Activated T-helper 17 cell treated with anti-CD3 and anti-CD28 coated beads, Interleukin-2, amount 50 U/mL, for 72 hours (primary cell): ENCODE measurements at regions not wholly inside any gene's neighbourhood (a gene's known extent, or its start where the extent isn't known, plus 50 kb on each side); places are given as distances from the start of the nearest gene placed in this dataset.

Experiments
- ATAC-seq: fragments of 150-1000 bp; cut with Tn5 transposase; replicated peaks from 2 replicates; pipeline ENCODE4 v1.10.0; 2021; ENCODE audit warnings: mild to moderate bottlenecking, moderate library complexity
- H3K27ac Mint-ChIP-seq: one replicate; pipeline ENCODE4 v1.8.0; 2022; ENCODE audit warnings: mixed read lengths
- H3K27me3 Mint-ChIP-seq: one replicate; pipeline ENCODE4 v1.8.0; 2022; ENCODE audit warnings: mixed read lengths
- H3K36me3 Mint-ChIP-seq: one replicate; pipeline ENCODE4 v1.8.0; 2022; ENCODE audit warnings: low read depth, mild to moderate bottlenecking, mixed read lengths
- H3K4me1 Mint-ChIP-seq: one replicate; pipeline ENCODE4 v1.8.0; 2022; ENCODE audit warnings: mixed read lengths
- H3K4me3 Mint-ChIP-seq: one replicate; pipeline ENCODE4 v1.8.0; 2022; ENCODE audit warnings: mild to moderate bottlenecking, mixed read lengths
- H3K9me3 Mint-ChIP-seq: one replicate; pipeline ENCODE4 v1.8.0; 2022; ENCODE audit warnings: mixed read lengths

- no peaks in the 10 kb centered on the region for H3K36me3 Mint-ChIP-seq
- H3K27ac Mint-ChIP-seq, result no peak overlapping the region
- no peak for ATAC-seq
- H3K4me3 Mint-ChIP-seq, result no peak overlapping the region
- H3K27me3 Mint-ChIP-seq, result peaks cover 30% of the 10 kb centered on the region
- H3K9me3 Mint-ChIP-seq, result no peaks in the 10 kb centered on the region
- no peaks in the 10 kb centered on the region for H3K4me1 Mint-ChIP-seq
Measured at GRCh38 chr11:120061036-120061760, 76.7 kb downstream of the TRIM29 start.

DNA sequence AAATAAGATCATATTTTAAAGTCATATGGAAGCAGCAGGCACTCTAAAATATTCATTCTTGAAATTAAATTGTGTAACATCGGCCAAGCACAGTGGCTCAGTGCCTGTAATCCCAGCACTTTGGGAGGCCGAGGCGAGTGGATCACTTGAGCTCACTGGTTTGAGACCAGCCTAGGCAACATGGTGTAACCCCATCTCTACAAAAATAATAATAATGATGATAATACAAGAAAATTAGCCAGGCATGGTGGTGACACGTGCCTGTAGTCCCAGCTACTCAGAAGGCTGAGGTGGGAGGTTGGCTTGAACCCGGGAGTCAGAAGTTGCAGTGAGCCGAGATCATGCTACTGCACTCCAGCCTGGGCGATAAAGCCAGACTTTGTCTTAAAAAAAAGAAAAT, 77.4 kb downstream of the TRIM29 start:
- ATAC-seq, result no peak
- no peaks in the 10 kb centered on the region for H3K4me1 Mint-ChIP-seq
- no peak overlapping the region for H3K4me3 Mint-ChIP-seq
- peaks cover 32% of the 10 kb centered on the region for H3K27me3 Mint-ChIP-seq
- no peak overlapping the region for H3K27ac Mint-ChIP-seq
- no peaks in the 10 kb centered on the region for H3K36me3 Mint-ChIP-seq
- H3K9me3 Mint-ChIP-seq, result peaks cover under 1% of the 10 kb centered on the region

DNA sequence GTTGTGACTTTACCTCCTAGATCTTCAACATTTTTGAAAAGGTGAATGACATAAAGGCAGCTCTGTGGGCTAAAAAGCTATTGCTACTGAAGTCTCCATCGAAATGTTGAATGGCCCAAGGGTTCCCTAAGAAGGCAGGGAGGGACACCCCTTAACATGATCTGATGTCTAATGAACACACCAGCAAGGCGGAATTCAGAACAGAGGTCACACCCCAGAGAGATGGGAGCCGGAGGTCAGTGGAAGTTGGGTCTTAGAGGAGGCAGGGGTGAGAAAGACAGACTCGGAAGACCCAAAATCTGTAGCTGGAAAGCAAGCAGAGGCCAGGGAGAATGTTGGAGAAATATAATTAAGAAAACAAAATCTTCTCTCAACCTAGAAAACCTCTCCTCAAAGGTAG, 79.0 kb downstream of the TRIM29 start:
- Mint-ChIP-seq H3K4me3 (no peak overlapping the region), H3K4me1 (no peaks in the 10 kb centered on the region), H3K36me3 (no peaks in the 10 kb centered on the region), H3K27ac (no peak overlapping the region), H3K27me3 (peaks cover 32% of the 10 kb centered on the region), H3K9me3 (peaks cover 4% of the 10 kb centered on the region)
- ATAC-seq, result no peak

GRCh38 chr11:120057595-120058581, 80.0 kb downstream of the TRIM29 start:
- no peak for ATAC-seq
- Mint-ChIP-seq H3K4me3 (no peak overlapping the region), H3K4me1 (no peaks in the 10 kb centered on the region), H3K36me3 (no peaks in the 10 kb centered on the region), H3K9me3 (peaks cover 4% of the 10 kb centered on the region), H3K27ac (no peak overlapping the region), H3K27me3 (peaks cover 38% of the 10 kb centered on the region)

GRCh38 chr11:120057028-120057330, 80.9 kb downstream of the TRIM29 start:
- Mint-ChIP-seq H3K9me3 (peaks cover 4% of the 10 kb centered on the region), H3K4me3 (no peak overlapping the region), H3K4me1 (no peaks in the 10 kb centered on the region), H3K27ac (no peak overlapping the region), H3K36me3 (no peaks in the 10 kb centered on the region), H3K27me3 (peaks cover 40% of the 10 kb centered on the region)
- ATAC-seq, result no peak

DNA sequence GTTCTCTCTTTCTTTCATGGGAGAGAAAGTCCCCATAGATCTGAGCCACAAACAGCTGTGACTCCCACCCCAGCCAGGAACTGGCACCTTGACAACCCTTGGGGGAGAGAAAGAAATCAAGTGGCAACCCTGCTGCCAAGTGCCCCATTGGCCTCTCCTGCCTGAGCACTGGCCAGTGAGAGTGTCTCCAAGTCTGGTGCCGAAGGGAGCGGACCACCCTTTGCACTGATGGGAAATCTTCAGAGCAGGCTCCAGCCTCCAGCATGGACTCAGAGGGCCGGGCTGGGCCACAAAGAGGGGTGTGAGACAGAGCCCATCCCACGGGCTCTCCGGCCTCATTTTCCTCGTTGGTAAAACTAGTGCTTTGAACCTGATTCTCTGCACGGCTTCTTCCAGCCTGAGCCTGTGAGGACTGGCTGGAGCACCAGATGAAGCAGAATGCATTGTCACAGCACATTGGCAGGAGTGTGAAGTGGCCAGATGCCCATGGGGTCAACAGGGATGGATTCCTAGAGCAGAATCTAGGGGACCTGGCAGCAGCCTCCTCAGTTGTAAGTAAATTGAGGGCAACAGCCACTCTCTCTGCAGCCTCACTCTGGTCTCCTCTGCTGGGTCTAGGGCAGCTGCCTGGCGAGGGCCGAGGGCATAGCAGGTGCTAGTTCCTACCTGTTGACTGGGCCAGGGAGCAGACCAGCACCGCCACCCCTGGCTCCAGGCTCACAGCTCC, 81.4 kb downstream of the TRIM29 start:
- Mint-ChIP-seq H3K36me3 (no peaks in the 10 kb centered on the region), H3K27ac (no peak overlapping the region), H3K27me3 (peaks cover 40% of the 10 kb centered on the region), H3K4me3 (no peak overlapping the region), H3K4me1 (no peaks in the 10 kb centered on the region), H3K9me3 (peaks cover 4% of the 10 kb centered on the region)
- ATAC-seq, result no peak

DNA sequence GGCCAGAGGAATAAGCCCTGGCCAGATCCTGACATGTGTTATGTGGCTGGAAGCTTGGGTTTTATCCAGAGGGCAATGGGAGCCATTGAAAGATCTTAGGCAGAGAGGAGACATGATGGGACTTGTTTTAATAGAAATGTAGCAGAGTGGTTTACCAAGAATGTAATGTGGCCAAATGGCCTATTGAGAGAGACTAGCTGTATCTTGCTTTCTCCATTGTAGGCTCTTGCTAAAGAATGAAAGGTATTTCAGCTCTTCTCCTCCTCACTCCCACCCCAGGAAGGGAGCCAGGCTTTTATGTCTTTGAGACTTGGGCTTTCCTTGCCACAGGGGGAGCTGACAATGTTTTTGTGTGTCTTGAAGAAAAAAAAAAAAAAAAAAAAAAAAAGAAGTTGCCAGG, 82.3 kb downstream of the TRIM29 start:
- H3K4me1 Mint-ChIP-seq, result no peaks in the 10 kb centered on the region
- no peaks in the 10 kb centered on the region for H3K36me3 Mint-ChIP-seq
- H3K27me3 Mint-ChIP-seq, result peaks cover 38% of the 10 kb centered on the region
- H3K27ac Mint-ChIP-seq, result no peak overlapping the region
- H3K4me3 Mint-ChIP-seq, result no peak overlapping the region
- ATAC-seq, result no peak
- peaks cover 4% of the 10 kb centered on the region for H3K9me3 Mint-ChIP-seq

DNA sequence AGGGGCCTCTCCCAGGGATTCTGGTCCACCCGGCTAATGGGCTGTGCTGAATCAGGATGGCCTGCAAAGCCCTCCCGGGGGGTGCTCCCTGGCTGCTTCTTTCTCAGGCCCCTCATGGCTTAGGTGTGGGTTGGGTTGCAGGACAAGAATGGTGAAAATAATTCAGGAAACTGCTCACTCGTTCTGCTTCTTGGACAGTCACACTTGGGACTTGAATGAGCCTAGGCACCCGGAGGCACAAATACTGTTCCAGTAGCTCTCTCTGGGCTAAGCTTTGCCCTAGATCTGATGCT, 83.2 kb downstream of the TRIM29 start:
- Mint-ChIP-seq H3K36me3 (no peaks in the 10 kb centered on the region), H3K4me1 (no peaks in the 10 kb centered on the region), H3K27me3 (peaks cover 38% of the 10 kb centered on the region), H3K4me3 (no peak overlapping the region), H3K9me3 (peaks cover 4% of the 10 kb centered on the region), H3K27ac (no peak overlapping the region)
- no peak for ATAC-seq

GRCh38 chr11:120054016-120054752, 83.7 kb downstream of the TRIM29 start:
- peaks cover 36% of the 10 kb centered on the region for H3K27me3 Mint-ChIP-seq
- H3K9me3 Mint-ChIP-seq, result peaks cover 4% of the 10 kb centered on the region
- H3K4me1 Mint-ChIP-seq, result no peaks in the 10 kb centered on the region
- H3K4me3 Mint-ChIP-seq, result no peak overlapping the region
- no peaks in the 10 kb centered on the region for H3K36me3 Mint-ChIP-seq
- no peak for ATAC-seq
- H3K27ac Mint-ChIP-seq, result no peak overlapping the region

DNA sequence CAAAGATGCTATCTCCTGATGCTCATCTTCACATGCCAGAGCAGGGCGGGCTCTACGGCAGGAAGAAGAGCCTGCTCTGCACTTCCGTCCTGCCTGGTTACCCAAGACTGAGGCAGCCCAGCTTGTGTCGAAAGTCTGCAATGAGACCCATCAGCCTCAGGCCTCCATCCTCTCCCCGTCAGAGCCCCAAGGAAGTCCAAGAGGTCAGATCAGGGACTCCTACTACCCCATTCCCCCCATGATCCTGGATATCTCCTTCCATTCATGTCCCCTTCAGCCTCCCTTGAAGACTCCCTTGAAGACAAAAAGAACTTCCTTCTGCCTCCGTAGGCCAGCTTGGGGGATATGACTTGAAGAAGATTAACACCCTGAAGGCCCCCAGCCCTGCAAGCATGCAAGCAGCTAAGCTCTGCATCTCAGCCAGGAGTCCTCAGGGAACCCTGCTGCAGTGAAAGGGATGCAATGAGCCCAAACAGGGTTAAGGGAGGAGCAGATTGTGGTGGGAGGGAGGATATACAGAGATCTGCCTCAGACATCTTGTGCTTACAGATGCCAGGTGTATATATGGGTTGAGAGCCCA, 85.6 kb downstream of the TRIM29 start:
- no peak for ATAC-seq
- peaks cover 9% of the 10 kb centered on the region for H3K9me3 Mint-ChIP-seq
- H3K27me3 Mint-ChIP-seq, result peaks cover 26% of the 10 kb centered on the region
- no peaks in the 10 kb centered on the region for H3K4me1 Mint-ChIP-seq
- H3K36me3 Mint-ChIP-seq, result no peaks in the 10 kb centered on the region
- H3K4me3 Mint-ChIP-seq, result no peak overlapping the region
- no peak overlapping the region for H3K27ac Mint-ChIP-seq

DNA sequence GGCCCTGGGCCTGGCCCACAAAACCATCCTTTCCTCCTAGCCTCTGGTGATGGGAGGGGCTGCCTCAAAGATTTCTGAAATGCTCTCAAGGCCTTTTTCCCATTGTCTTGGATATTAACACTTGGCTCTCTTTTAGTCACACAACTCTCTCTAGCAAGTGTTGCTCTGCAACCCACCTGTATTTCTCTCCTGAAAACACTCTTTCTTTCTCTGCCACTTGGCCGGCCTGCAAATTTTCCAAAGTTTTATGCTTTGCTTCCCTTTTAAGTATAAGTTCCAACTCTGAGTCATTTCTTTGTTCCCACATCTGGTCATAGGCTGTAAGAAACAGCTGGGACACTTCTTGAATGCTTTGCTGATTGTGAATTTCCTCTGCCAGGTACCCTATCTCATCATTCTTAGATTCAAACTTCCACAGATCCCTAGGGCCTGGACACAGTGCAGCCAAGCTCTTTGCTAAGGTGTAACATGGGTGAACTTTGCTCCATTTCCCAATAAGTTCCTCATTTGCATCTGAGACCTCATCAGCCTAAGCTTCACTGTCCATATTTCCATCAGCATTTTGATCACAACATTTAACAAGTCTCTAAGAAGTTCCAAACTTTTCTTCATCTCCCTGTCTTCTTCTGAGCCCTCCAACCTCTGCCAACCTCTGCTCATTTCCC, 93.8 kb downstream of the TRIM29 start:
- no peak overlapping the region for H3K27ac Mint-ChIP-seq
- H3K27me3 Mint-ChIP-seq, result peaks cover 25% of the 10 kb centered on the region
- H3K4me1 Mint-ChIP-seq, result no peaks in the 10 kb centered on the region
- ATAC-seq, result no peak
- no peaks in the 10 kb centered on the region for H3K36me3 Mint-ChIP-seq
- no peak overlapping the region for H3K4me3 Mint-ChIP-seq
- H3K9me3 Mint-ChIP-seq, result peaks cover 20% of the 10 kb centered on the region

GRCh38 chr11:120043328-120043945, 94.5 kb downstream of the TRIM29 start:
- no peaks in the 10 kb centered on the region for H3K36me3 Mint-ChIP-seq
- no peak for ATAC-seq
- peaks cover 20% of the 10 kb centered on the region for H3K9me3 Mint-ChIP-seq
- no peak overlapping the region for H3K27ac Mint-ChIP-seq
- H3K4me3 Mint-ChIP-seq, result no peak overlapping the region
- H3K4me1 Mint-ChIP-seq, result no peaks in the 10 kb centered on the region
- peaks cover 28% of the 10 kb centered on the region for H3K27me3 Mint-ChIP-seq

GRCh38 chr11:120041625-120042024, 96.3 kb downstream of the TRIM29 start:
- no peaks in the 10 kb centered on the region for H3K36me3 Mint-ChIP-seq

More at GRCh38 chr11:120041625-120042024, 96.3 kb downstream of the TRIM29 start:
- no peak overlapping the region for H3K27ac Mint-ChIP-seq
- no peak overlapping the region for H3K4me3 Mint-ChIP-seq
- no peaks in the 10 kb centered on the region for H3K4me1 Mint-ChIP-seq
- peaks cover 18% of the 10 kb centered on the region for H3K9me3 Mint-ChIP-seq
- H3K27me3 Mint-ChIP-seq, result peaks cover 35% of the 10 kb centered on the region
- no peak for ATAC-seq
